NCI-H1930 (cell line): ENCODE measurements at regions not wholly inside any gene's neighbourhood (a gene's known extent, or its start where the extent isn't known, plus 50 kb on each side); places are given as distances from the start of the nearest gene placed in this dataset.

Experiments used
- DNase-seq, 2 experiments: peaks; one replicate each; lab custom pipeline; 2025; lab: John Stamatoyannopoulos, UW

GRCh38 chr10:30793093-30793492, 163.5 kb upstream of the LYZL2 start:
- no peak for DNase-seq

- no peak for DNase-seq
These were observed 162.5 kb upstream of the LYZL2 start for GRCh38 chr10:30792025-30792424.

DNA sequence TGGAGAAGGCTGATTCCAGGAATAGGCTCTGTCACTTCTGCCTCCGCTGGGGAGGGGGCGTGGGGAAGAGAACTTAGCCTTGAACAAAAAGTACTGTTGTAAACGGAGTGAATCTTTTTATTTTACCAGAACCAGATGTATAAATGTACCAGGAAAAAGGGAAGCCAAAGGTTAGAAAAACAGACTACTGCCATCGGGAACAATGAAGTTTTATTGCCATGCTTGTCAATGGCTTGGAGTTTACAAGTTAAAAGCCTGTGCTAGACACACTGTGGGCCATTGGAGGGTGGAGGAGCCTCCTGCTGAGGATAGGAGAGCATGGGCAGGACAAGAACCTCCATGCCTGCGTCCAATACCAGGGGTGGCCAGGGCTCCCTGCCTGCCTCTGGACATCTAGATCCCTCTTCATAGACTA, 161.7 kb upstream of the LYZL2 start:
- DNase-seq, result no peak

GRCh38 chr10:30789806-30790205, 160.3 kb upstream of the LYZL2 start:
- DNase-seq, result no peak

DNA sequence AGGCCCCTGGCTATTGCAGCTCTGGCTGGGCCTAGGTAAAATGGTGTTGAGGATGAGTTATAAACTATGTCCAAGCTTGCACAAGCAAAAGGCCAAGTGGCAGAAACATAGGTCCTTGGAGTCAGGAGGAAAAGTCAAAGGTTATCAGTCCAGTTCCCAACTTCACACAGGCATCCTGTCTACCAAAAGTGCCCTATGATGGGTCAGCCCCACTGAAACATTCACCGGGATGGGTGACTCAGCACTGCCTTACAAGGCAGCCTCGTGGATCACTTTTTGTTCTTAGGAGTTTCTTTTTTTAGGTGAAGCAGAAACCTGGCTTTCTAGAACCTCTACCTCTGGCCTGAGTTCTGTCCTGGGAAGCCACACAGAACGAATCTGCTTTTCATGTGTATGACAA, 158.8 kb upstream of the LYZL2 start:
- no peak for DNase-seq

GRCh38 chr10:30786906-30787305, 157.4 kb upstream of the LYZL2 start:
- no peak for DNase-seq

DNA sequence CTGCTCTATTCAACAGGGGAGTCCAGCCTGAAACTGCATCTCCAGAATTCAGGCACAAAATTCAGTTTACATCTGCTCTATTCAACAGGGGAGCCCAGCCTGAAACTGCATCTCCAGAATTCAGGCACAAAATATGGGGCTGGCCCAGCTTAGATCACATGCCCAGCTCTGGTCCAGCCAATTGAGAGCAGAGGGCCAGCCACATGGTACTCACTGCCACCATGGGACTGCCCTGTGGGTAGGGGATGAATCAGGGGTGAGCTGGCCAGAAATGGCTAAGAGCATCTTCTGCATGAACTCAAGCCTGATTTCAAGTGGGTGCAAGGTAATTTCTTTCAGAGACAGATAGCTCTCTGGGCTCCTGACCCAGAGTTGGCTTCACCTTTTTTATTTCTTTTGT, 156.6 kb upstream of the LYZL2 start:
- DNase-seq, result no peak

GRCh38 chr10:30784897-30785605, 155.5 kb upstream of the LYZL2 start:
- peak in 1 of 2 experiments; percentile 6 for DNase-seq

DNA sequence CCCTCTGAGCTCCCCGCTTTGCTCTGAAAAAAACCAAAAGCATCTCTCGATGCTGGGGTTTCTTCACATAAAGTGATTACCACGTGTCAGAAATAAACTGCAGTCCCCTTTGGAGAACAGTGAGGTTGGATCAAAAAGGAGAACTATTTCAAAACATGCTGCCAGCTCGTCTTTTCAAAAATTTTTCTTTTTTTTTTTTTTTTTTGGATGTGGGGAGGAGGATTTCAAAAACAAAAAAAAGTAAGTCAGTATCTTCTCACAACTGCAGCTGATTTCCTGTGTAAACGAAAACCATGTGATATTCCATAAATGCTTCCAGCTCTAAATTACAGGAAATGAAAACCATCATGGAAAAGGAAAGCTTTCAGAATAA, 155.0 kb upstream of the LYZL2 start:
- DNase-seq, result no peak

DNA sequence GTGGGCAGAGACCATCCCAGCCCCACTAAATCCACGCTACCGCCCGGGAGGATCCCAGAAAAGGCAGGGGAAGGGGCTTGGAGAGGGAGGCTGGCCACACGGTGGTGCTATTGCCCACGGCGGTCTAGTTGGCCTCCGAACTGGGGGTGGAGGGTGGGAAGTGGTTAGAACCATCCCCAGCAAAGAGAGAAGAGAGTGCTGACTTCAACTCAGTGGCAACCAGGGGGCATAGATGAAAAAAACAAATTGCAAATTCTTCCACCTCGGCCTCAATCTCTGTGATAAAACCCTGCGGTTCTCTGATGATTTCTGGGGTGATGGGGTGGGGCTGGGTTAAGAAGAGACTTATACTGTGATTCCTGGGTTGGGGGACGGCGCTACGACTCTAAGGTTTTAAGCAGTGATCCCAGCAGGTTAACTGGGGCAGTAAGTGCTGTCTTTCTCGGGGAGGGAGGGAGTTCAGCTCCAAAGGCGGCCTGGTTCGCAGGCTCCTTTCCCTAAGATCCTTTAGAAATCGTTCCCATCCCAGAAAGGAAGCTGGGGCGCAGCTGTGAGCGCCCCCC, 154.5 kb upstream of the LYZL2 start:
- peak in 1 of 2 experiments; percentile 39 for DNase-seq

GRCh38 chr10:30782537-30783461, 153.2 kb upstream of the LYZL2 start:
- no peak for DNase-seq

DNA sequence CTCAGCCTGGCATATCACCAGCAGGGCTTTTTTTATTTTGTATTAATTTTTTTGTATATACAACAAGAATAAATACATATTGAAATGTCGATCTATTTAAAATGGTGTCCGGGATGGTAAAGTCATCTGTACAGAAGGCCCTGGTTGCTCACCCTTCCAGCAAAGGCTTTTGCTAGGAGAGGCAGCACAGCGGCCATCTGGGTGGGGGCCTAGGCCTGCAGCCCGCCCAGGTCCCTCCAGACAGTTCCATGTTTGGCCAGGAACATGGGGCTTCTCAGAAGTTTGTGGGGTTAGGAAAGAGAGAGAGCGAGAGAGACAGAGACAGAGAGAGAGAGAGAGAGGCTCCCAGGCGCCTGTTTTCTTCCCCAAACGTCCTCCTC, 152.6 kb upstream of the LYZL2 start:
- DNase-seq, result no peak

DNA sequence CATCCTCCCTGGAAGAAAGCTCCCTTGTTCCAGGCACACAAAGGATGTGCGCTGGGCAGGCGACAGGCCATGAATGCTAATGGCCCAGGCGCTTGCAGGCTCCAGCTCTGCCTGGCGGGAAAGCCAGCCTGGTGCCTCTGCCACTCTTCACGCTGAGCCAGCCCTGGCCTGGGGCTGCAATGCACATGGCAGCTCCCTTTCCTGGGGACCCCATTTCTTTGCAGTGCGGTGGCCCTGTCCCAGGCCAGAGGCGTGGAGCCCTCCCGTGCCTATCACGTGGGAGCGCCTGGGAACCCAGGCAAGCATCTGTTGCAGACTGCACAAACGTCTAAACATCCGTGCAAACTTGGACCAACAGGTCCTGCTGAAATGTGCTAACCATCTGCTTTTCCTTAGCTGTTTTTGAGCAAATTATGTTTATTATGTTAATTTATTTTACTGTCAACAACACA, 152.1 kb upstream of the LYZL2 start:
- DNase-seq, result no peak

GRCh38 chr10:30778769-30779168, 149.2 kb upstream of the LYZL2 start:
- DNase-seq, result no peak

DNA sequence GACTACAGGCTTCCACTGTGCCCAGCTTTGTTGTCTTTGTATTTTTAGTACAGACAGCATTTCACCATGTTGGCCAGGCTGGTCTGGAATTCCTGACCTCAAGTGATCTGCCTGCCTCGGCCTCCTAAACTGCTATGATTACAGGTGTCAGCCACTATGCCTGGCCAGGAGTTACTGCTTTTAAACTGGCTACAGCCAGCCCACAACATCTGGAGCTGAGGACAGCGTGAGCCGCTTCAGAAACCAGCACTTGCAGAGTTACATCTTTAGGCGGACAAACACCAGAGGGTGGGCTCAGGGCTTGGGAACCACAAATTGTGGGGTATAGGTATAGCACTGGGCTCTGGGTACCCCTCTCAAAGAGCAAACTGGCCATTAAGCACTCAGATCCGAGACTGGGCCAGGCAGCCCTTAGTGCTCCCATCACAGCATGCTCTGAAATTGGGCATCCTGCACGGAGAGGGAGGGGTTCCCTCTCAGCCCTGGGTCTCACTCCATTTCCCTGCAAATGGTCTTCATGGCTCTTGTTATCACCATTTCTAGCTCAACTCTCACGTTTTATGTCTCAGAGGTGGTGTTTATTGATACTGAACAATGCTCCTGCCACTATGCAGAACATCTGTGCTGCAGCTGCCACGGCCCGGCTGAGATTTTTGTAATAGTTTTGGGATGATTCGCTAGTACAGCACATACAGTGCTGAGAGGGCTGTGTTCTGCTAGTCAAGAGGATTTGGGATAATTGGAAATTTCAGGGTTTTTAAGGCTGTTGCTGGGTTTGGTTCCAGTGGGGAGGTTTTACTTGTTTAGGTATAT, 146.4 kb upstream of the LYZL2 start:
- DNase-seq, result no peak

DNA sequence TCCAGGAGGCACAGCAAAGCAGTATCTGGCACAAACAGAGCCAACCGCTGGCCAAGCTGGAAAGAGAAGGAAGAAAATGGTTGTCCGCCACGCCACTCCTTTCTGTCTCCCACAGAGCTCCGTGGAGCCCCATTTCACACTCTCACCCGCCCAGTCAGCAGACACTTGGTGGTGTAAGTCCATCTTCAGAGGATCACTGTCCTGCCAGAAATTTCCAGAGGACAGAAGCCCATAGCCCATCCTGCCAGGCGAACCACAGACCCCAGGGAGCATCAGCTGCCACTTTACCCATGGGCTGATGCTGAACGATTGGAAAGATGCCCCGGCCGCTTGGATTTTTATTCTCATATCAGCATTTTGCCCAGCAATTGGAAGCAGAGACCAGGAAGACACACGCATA, 144.7 kb upstream of the LYZL2 start:
- DNase-seq, result no peak

- DNase-seq, result no peak
These were observed 143.9 kb upstream of the LYZL2 start for GRCh38 chr10:30773501-30773900.

- DNase-seq, result no peak
These were observed 141.3 kb upstream of the LYZL2 start for GRCh38 chr10:30770816-30771215.

- DNase-seq, result no peak
These were observed 140.7 kb upstream of the LYZL2 start for GRCh38 chr10:30770229-30770628.

DNA sequence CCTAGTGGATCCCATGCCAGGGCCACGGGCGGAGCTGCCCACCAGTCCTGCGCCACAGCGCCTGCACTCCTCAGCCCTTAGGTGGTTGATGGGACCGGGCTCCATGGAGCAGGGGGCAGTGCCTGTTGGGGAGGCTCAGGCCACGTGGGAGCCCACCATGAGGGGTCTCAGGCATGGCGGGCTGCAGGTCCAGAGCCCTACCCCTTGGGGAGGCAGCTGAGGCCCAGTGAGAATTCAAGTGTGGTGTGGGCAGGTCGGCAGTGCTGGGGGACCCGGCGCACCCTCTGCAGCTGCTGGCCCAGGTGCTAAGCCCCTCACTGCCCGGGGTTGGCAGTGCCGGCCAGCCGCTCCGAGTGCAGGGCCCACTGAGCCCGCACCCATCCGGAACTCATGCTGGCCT, 139.8 kb upstream of the LYZL2 start:
- no peak for DNase-seq

DNA sequence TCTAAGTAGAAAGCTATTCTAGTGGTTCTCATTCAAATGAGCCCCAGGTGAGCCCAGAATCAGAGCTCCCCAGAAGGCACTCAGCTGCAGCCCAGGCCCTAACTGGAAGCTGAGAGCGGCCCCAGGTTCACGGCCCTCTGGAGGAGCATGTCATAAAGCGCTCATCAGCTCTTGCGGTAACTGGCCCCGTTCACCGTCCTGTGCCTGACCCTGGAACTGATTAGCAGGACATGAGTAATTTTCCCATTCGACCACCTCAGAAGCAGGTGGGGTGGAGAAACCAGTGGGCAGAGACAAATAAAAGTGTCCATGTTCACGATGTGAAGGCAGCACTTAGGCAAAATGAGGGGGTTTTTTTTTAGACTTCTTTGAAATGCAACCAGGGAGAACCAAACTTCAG, 136.1 kb upstream of the LYZL2 start:
- no peak for DNase-seq

DNA sequence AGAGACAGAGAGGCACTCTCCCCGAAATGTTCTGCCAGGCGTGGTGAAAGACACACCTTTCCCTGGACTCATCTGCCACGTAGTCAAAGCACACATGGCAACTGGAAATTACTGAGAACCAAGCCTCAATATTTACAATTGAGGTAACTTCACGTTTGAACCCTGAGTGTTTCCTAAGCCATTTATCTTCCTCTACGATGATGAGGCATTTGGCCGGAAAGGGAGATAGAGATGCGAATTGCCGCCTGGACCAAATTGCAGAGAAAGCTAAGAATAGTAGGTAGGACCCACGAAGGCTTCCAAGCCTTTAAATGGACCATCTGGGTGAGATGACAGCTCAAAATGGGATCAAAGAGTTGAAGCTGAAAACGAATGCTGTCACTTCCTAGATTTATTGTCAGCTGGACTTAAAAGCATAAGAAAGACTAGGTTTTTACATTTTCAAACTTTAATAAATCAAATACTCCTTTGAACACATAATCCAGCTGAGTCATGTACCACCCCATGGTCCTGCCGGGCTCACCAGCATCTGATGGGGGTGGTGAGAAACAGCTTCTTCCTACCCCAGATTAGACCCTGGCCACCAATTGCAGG, 135.6 kb upstream of the LYZL2 start:
- DNase-seq, result no peak
